GM10266 (cell line): ENCODE measurements at regions not wholly inside any gene's neighbourhood (a gene's known extent, or its start where the extent isn't known, plus 50 kb on each side); places are given as distances from the start of the nearest gene placed in this dataset.

Source experiments
- DNase-seq: peaks from one replicate; pipeline ENCODE4 v3.0.0; 2012; ENCODE audit errors: extremely low spot score
- CTCF ChIP-seq: IDR thresholded peaks from 2 replicates; pipeline ENCODE4 v1.5.1; 2012; ENCODE audit warnings: mild to moderate bottlenecking, low read depth; ENCODE audit not compliant: control insufficient read depth, insufficient read depth; ENCODE audit errors: missing control alignments

GRCh38 chr2:239744706-239745340, 280.3 kb downstream of the NDUFA10 start:
- TF ChIP-seq CTCF, result no peak
- DNase-seq, result no peak

GRCh38 chr2:239743206-239743605, 281.9 kb downstream of the NDUFA10 start:
- no peak for DNase-seq
- TF ChIP-seq CTCF, result no peak

- no peak for DNase-seq
- TF ChIP-seq CTCF, result no peak
Observed at GRCh38 chr2:239742377-239742776, 282.8 kb downstream of the NDUFA10 start.

- TF ChIP-seq CTCF, result no peak
- no peak for DNase-seq
Observed at GRCh38 chr2:239739206-239739605, 285.9 kb downstream of the NDUFA10 start.

DNA sequence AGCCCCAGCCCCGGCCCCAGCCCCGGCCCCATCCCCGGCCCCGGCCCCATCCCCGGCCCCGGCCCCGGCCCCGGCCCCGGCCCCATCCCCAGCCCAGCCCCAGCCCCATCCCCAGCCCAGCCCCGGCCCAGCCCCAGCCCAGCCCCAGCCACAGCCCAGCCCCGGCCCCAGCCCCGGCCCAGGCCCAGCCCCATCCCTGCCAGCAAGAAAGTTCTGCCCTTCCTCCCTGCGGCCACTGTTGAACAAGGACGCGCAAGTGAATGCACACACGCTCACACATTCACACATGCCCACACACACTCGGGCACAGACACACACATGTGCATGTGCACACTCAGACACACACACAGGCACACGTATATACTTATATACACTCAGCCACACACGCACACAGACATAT, 287.0 kb downstream of the NDUFA10 start:
- DNase-seq, result no peak
- no peak for TF ChIP-seq CTCF

GRCh38 chr2:239737144-239737463, 288.0 kb downstream of the NDUFA10 start:
- no peak for TF ChIP-seq CTCF
- DNase-seq, result no peak

GRCh38 chr2:239736358-239737143, 288.6 kb downstream of the NDUFA10 start:
- no peak for DNase-seq
- no peak for TF ChIP-seq CTCF
